Stimulated activated CD8-positive, alpha-beta memory T cell treated with anti-CD3 and anti-CD28 coated beads, Interleukin-7, amount 100 ng/mL, for 4 hours (primary cell): ENCODE measurements at regions not wholly inside any gene's neighbourhood (a gene's known extent, or its start where the extent isn't known, plus 50 kb on each side); places are given as distances from the start of the nearest gene placed in this dataset.

Experiments
- DNase-seq, 2 donors: peaks; one replicate each; pipeline ENCODE4 v3.0.0-alpha.2; 2020; ENCODE audit warnings: low read depth in 2 of 2

GRCh38 chr5:173830421-173830820 is 57.7 kb upstream of the CPEB4 start:
- no peak for DNase-seq

GRCh38 chr5:173831196-173831914 is 56.8 kb upstream of the CPEB4 start:
- no peak for DNase-seq

- no peak for DNase-seq
Measured at GRCh38 chr5:173832386-173832785, 55.8 kb upstream of the CPEB4 start.

- no peak for DNase-seq
Measured at GRCh38 chr5:173833196-173833985, 54.8 kb upstream of the CPEB4 start.

GRCh38 chr5:173834071-173834771 is 53.9 kb upstream of the CPEB4 start:
- no peak for DNase-seq

- no peak for DNase-seq
Measured at GRCh38 chr5:173835131-173835530, 53.0 kb upstream of the CPEB4 start.

- no peak for DNase-seq
Measured at GRCh38 chr5:173835661-173836060, 52.5 kb upstream of the CPEB4 start.

- no peak for DNase-seq
Measured at GRCh38 chr5:173837654-173838053, 50.5 kb upstream of the CPEB4 start.
